PC-3 (cell line): ENCODE measurements at regions not wholly inside any gene's neighbourhood (a gene's known extent, or its start where the extent isn't known, plus 50 kb on each side); places are given as distances from the start of the nearest gene placed in this dataset.

ENCODE experiments used
- EZH2 ChIP-seq: fragments of 300-600 bp; sonication (generic); IDR thresholded peaks from one replicate; pipeline ENCODE4 v1.6.1; 2017; ENCODE audit warnings: antibody characterized with exemption, mild to moderate bottlenecking, low read length; ENCODE audit not compliant: unreplicated experiment
- EZH2phosphoT487 ChIP-seq: fragments of 300-600 bp; sonication (generic); IDR thresholded peaks from 2 replicates; pipeline ENCODE4 v1.6.1; 2018; ENCODE audit warnings: mild to moderate bottlenecking, antibody characterized with exemption, low read length, borderline replicate concordance
- TF ChIP-seq, protein P1 (sequence below): fragments of 300-600 bp; sonication (generic); conservative IDR thresholded peaks from 2 replicates; pipeline ENCODE4 v1.5.1; 2017; ENCODE audit warnings: antibody characterized with exemption, low read depth, mild to moderate bottlenecking, low read length

DNA sequence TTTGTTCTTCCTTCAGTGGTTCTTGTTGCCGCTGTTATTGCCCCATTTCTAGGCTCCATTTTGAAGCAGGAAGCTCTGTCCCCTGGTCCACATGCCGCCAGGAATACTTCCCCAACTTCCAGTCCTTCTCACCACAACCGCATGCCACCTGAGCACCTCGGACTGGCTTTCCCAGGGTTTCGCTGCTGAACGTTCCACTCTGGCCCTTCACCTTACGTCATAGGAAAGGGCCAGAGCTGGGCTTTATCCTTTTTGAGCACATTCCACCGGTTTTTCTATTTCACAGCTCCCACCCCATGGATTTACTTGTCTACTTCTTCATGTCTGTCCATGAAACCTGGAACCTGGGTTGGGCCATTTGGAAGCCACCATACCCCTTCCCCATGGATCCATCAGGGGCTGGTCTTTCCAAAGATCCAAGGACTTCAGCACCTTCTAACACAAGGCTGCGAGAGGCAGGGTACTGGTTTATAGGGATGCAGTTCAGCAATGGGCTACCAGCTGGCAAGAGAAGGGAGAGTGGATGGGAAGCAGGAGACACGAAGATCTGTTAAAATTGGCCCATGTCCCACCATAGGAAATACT is 557.4 kb downstream of the BNC2 start:
- TF ChIP-seq, protein P1, sequence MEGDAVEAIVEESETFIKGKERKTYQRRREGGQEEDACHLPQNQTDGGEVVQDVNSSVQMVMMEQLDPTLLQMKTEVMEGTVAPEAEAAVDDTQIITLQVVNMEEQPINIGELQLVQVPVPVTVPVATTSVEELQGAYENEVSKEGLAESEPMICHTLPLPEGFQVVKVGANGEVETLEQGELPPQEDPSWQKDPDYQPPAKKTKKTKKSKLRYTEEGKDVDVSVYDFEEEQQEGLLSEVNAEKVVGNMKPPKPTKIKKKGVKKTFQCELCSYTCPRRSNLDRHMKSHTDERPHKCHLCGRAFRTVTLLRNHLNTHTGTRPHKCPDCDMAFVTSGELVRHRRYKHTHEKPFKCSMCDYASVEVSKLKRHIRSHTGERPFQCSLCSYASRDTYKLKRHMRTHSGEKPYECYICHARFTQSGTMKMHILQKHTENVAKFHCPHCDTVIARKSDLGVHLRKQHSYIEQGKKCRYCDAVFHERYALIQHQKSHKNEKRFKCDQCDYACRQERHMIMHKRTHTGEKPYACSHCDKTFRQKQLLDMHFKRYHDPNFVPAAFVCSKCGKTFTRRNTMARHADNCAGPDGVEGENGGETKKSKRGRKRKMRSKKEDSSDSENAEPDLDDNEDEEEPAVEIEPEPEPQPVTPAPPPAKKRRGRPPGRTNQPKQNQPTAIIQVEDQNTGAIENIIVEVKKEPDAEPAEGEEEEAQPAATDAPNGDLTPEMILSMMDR = no peak
- TF ChIP-seq EZH2 = no peak
- no peak for TF ChIP-seq EZH2phosphoT487
